ENCODE measurements at regions not wholly inside any gene's neighbourhood (a gene's known extent, or its start where the extent isn't known, plus 50 kb on each side); places are given as distances from the start of the nearest gene placed in this dataset.

- Histone ChIP-seq H4K20me1 (ENCODE audit: insufficient read depth, low read length) (no peaks in the 10 kb centered on the region), H3K9ac (ENCODE audit: insufficient read depth, low read length, poor library complexity, severe bottlenecking) (no peak overlapping the region), H3K4me1 (ENCODE audit: control insufficient read depth in 1 of 2, insufficient read depth in 2 of 2, low read length in 2 of 2) (no peaks in the 10 kb centered on the region), H3K36me3 (replicated peaks in 1 of 2; ENCODE audit: control insufficient read depth in 1 of 2, insufficient read depth in 2 of 2, low read length in 2 of 2) (no peaks in the 10 kb centered on the region), H3K4me3 (replicated peaks in 1 of 3; ENCODE audit: low read depth in 2 of 3, low read length in 3 of 3) (no peak overlapping the region), H2AFZ (ENCODE audit: insufficient read depth, low read depth, low read length, poor library complexity, severe bottlenecking) (no peak overlapping the region), H3K79me2 (ENCODE audit: insufficient read depth, low read length) (no peaks in the 10 kb centered on the region), H3K27ac (ENCODE audit: low read depth in 1 of 2, low read length in 2 of 2) (no peak overlapping the region), H3K27me3 (ENCODE audit: control insufficient read depth in 2 of 2, insufficient read depth in 2 of 2, low read length in 2 of 2) (no peaks in the 10 kb centered on the region), H3K9me3 (replicated peaks in 1 of 2; ENCODE audit: control insufficient read depth in 1 of 2, insufficient read depth in 1 of 2, low read length in 2 of 2) (no peaks in the 10 kb centered on the region), H3K4me2 (replicated peaks; ENCODE audit: extremely low read depth, low read length, poor library complexity, severe bottlenecking) (no peak overlapping the region)
- no peak overlapping the region for H3K4me3 Mint-ChIP-seq
- no peaks in the 10 kb centered on the region for H3K27me3 Mint-ChIP-seq (ENCODE audit: low read depth in 3 of 3)
- H3K9me3 Mint-ChIP-seq, result peaks cover 0 to 2% (median 0%) of the 10 kb centered on the region in 7 donors
- WGBS (ENCODE audit: insufficient coverage), result no CpG with 5 or more reads among the region's 3 CpGs
- no peaks in the 10 kb centered on the region for H3K36me3 Mint-ChIP-seq
- TF ChIP-seq CTCF (IDR thresholded peaks at IDR 0.05), result no peak
- H3K4me1 Mint-ChIP-seq, result no peaks in the 10 kb centered on the region
- no peak overlapping the region for H3K27ac Mint-ChIP-seq
- intact Hi-C loops (cut with micrococcal nuclease), result no loop called here
- DNase-seq, result no peak
Measured at GRCh38 chrX:26664919-26665318, 448.9 kb downstream of the MAGEB5 start.

GRCh38 chrX:26653050-26653449, 437.1 kb downstream of the MAGEB5 start:
- no CpG with 5 or more reads among the region's 2 CpGs for WGBS (ENCODE audit: insufficient coverage)
- H3K27ac ChIP-seq (ENCODE audit: low read depth in 1 of 2, low read length in 2 of 2), result no peak overlapping the region
- H3K4me3 Mint-ChIP-seq, result no peak overlapping the region
- peaks cover 0 to 14% (median 3%) of the 10 kb centered on the region in 7 donors for H3K9me3 Mint-ChIP-seq
- no peaks in the 10 kb centered on the region for H3K79me2 ChIP-seq (ENCODE audit: insufficient read depth, low read length)
- H3K4me1 Mint-ChIP-seq, result no peaks in the 10 kb centered on the region
- peaks cover 3 to 15% of the 10 kb centered on the region in 2 donors for H3K9me3 ChIP-seq (replicated peaks in 1 of 2; ENCODE audit: control insufficient read depth in 1 of 2, insufficient read depth in 1 of 2, low read length in 2 of 2)
- H3K4me1 ChIP-seq (ENCODE audit: control insufficient read depth in 1 of 2, insufficient read depth in 2 of 2, low read length in 2 of 2), result no peaks in the 10 kb centered on the region
- H3K27me3 Mint-ChIP-seq (ENCODE audit: low read depth in 3 of 3), result no peaks in the 10 kb centered on the region
- H3K27ac Mint-ChIP-seq, result no peak overlapping the region
- no peak overlapping the region for H2AFZ ChIP-seq (ENCODE audit: insufficient read depth, low read depth, low read length, poor library complexity, severe bottlenecking)
- H3K27me3 ChIP-seq (ENCODE audit: control insufficient read depth in 2 of 2, insufficient read depth in 2 of 2, low read length in 2 of 2), result no peaks in the 10 kb centered on the region
- intact Hi-C loops (cut with micrococcal nuclease), result no loop called here
- no peaks in the 10 kb centered on the region for H3K36me3 Mint-ChIP-seq
- H3K4me3 ChIP-seq (replicated peaks in 1 of 3; ENCODE audit: low read depth in 2 of 3, low read length in 3 of 3), result no peak overlapping the region
- no peaks in the 10 kb centered on the region for H4K20me1 ChIP-seq (ENCODE audit: insufficient read depth, low read length)
- no peak overlapping the region for H3K9ac ChIP-seq (ENCODE audit: insufficient read depth, low read length, poor library complexity, severe bottlenecking)
- H3K4me2 ChIP-seq (replicated peaks; ENCODE audit: extremely low read depth, low read length, poor library complexity, severe bottlenecking), result no peak overlapping the region
- no peak for TF ChIP-seq CTCF (IDR thresholded peaks at IDR 0.05)
- H3K36me3 ChIP-seq (replicated peaks in 1 of 2; ENCODE audit: control insufficient read depth in 1 of 2, insufficient read depth in 2 of 2, low read length in 2 of 2), result no peaks in the 10 kb centered on the region
- no peak for DNase-seq

Measured in CD14-positive monocyte (primary cell).